ENCODE measurements at regions not wholly inside any gene's neighbourhood (a gene's known extent, or its start where the extent isn't known, plus 50 kb on each side); places are given as distances from the start of the nearest gene placed in this dataset.

- TF ChIP-seq CTCF (IDR thresholded peaks at IDR 0.05): no peak
- no peak for TF ChIP-seq POLR2A (IDR thresholded peaks at IDR 0.05)
These were observed 815.2 kb downstream of the DCDC2C start for GRCh38 chr2:4518596-4518995.

Data from thyroid gland (tissue), 4 donors.